Gastrocnemius medialis (tissue), 4 donors: ENCODE measurements at regions not wholly inside any gene's neighbourhood (a gene's known extent, or its start where the extent isn't known, plus 50 kb on each side); places are given as distances from the start of the nearest gene placed in this dataset.

Source experiments
- POLR2A ChIP-seq, 2 donors: fragments of 450-650 bp; IDR thresholded peaks; one replicate each; pipeline ENCODE4 v1.6.1; 2017; ENCODE audit warnings: antibody characterized with exemption in 2 of 2, mild to moderate bottlenecking in 2 of 2, moderate library complexity in 2 of 2
- TF ChIP-seq, protein P1 (sequence below), 5 experiments: fragments of 450-650 bp in 3 of 5; fragments of 200-600 bp in 2 of 5; sonication (generic) in 2 of 5; IDR thresholded peaks in 4 of 5; conservative IDR thresholded peaks in 1 of 5; 1 replicate in 4 of 5; 2 replicates in 1 of 5; pipeline ENCODE4 v1.5.1; 2016 to 2019; ENCODE audit warnings: antibody characterized with exemption in 5 of 5, mild to moderate bottlenecking in 3 of 5, moderate library complexity in 3 of 5

DNA sequence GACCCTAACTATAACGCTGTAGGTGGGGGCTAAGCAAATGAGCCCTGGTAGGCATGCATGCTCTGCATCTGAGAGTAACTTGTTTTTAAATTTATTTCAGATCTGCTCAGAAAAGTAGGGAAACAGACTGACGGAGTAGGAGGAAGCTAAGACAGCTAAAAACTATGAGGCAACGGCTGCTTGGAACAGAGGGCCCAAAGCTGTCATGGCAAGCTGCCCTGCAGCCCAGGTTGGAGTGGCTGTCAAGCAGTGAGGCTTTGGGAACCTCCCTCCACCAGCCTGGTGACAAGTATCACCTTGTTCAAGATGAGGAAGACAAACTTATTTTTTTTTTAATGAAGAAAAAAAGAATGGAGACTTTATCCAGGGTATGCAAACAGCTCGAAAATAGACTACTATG lies 439.8 kb downstream of the NLGN4X start:
- TF ChIP-seq, protein P1, sequence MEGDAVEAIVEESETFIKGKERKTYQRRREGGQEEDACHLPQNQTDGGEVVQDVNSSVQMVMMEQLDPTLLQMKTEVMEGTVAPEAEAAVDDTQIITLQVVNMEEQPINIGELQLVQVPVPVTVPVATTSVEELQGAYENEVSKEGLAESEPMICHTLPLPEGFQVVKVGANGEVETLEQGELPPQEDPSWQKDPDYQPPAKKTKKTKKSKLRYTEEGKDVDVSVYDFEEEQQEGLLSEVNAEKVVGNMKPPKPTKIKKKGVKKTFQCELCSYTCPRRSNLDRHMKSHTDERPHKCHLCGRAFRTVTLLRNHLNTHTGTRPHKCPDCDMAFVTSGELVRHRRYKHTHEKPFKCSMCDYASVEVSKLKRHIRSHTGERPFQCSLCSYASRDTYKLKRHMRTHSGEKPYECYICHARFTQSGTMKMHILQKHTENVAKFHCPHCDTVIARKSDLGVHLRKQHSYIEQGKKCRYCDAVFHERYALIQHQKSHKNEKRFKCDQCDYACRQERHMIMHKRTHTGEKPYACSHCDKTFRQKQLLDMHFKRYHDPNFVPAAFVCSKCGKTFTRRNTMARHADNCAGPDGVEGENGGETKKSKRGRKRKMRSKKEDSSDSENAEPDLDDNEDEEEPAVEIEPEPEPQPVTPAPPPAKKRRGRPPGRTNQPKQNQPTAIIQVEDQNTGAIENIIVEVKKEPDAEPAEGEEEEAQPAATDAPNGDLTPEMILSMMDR (IDR thresholded peaks at IDR 0.05 in 4 of 5, conservative IDR thresholded peaks at IDR 0.05 in 1 of 5): no peak
- no peak for TF ChIP-seq POLR2A (IDR thresholded peaks at IDR 0.05)
